Vagina (tissue), 2 donors: ENCODE measurements at regions not wholly inside any gene's neighbourhood (a gene's known extent, or its start where the extent isn't known, plus 50 kb on each side); places are given as distances from the start of the nearest gene placed in this dataset.

Experiments
- DNase-seq, 2 donors: peaks; one replicate each; pipeline ENCODE4 v3.0.0-alpha.2; 2017; ENCODE audit errors: extremely low spot score in 2 of 2
- H3K27ac ChIP-seq: fragments of 200-600 bp; sonication (generic); one replicate; pipeline ENCODE4 v1.5.1; 2019
- H3K27me3 ChIP-seq: fragments of 200-600 bp; sonication (generic); one replicate; pipeline ENCODE4 v1.5.1; 2019
- H3K36me3 ChIP-seq, 2 donors: fragments of 200-600 bp; sonication (generic); one replicate each; pipeline ENCODE4 v1.5.1; 2017 to 2019
- H3K4me1 ChIP-seq: fragments of 200-600 bp; sonication (generic); one replicate; pipeline ENCODE4 v1.5.1; 2019
- H3K4me3 ChIP-seq, 2 donors: fragments of 200-600 bp; sonication (generic); 1 replicate in 1 of 2; 2 replicates in 1 of 2; pipeline ENCODE4 v1.5.1; 2016 to 2019
- H3K9me3 ChIP-seq: fragments of 200-600 bp; sonication (generic); one replicate; pipeline ENCODE4 v1.5.1; 2019
- POLR2A ChIP-seq, 2 donors: fragments of 450-650 bp; IDR thresholded peaks; one replicate each; pipeline ENCODE4 v1.6.1; 2017; ENCODE audit warnings: antibody characterized with exemption in 2 of 2, mild to moderate bottlenecking in 2 of 2, moderate library complexity in 2 of 2
- POLR2AphosphoS5 ChIP-seq, 2 donors: sonication (generic); formaldehyde crosslinking; IDR thresholded peaks; one replicate each; pipeline ENCODE4 v1.9.0; 2017; ENCODE audit warnings: antibody characterized with exemption in 2 of 2, mild to moderate bottlenecking in 2 of 2, low read depth in 1 of 2; ENCODE audit not compliant: insufficient read depth in 1 of 2
- intact Hi-C: fragments of 100-400 bp; cut with DNase I; formaldehyde crosslinking; loops from one replicate; pipeline ENCODE4 v1.15.1; 2023
- TF ChIP-seq, protein P1 (sequence below), 3 experiments: fragments of 450-650 bp in 2 of 3; fragments of 200-600 bp in 1 of 3; sonication (generic) in 1 of 3; IDR thresholded peaks; one replicate each; pipeline ENCODE4 v1.5.1; 2017 to 2019; ENCODE audit warnings: antibody characterized with exemption in 3 of 3, mild to moderate bottlenecking in 2 of 3, moderate library complexity in 2 of 3

DNA sequence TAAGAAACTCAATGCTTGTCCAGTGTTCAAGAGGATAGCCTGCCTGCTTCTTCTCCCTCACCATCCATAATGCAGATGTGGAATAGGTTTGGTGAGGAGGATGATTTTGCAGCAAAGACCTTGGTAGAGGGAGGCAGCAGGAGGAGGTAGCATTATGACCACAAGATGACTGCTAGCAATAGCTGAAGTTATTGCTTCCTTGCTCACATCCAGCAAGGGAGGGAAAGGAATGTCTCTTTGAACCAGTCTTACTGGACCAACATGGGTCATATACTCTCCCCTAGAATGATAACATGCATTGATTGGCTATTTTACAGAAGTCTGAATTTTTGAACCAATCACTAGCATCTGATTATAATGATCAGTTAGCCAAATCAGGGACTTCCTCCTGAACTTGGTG is 607.6 kb downstream of the EBF1 start:
- H3K36me3 ChIP-seq = no peaks in the 10 kb centered on the region
- H3K9me3 ChIP-seq = no peaks in the 10 kb centered on the region
- no peak for DNase-seq
- H3K4me1 ChIP-seq = peaks cover 11% of the 10 kb centered on the region
- no peak overlapping the region for H3K4me3 ChIP-seq
- no peaks in the 10 kb centered on the region for H3K27me3 ChIP-seq
- intact Hi-C loops = no loop called here
- no peak overlapping the region for H3K27ac ChIP-seq
- TF ChIP-seq POLR2AphosphoS5 (IDR thresholded peaks at IDR 0.05; ENCODE audit: insufficient read depth in 1 of 2, low read depth in 1 of 2) = no peak
- no peak for TF ChIP-seq POLR2A (IDR thresholded peaks at IDR 0.05)
- TF ChIP-seq, protein P1, sequence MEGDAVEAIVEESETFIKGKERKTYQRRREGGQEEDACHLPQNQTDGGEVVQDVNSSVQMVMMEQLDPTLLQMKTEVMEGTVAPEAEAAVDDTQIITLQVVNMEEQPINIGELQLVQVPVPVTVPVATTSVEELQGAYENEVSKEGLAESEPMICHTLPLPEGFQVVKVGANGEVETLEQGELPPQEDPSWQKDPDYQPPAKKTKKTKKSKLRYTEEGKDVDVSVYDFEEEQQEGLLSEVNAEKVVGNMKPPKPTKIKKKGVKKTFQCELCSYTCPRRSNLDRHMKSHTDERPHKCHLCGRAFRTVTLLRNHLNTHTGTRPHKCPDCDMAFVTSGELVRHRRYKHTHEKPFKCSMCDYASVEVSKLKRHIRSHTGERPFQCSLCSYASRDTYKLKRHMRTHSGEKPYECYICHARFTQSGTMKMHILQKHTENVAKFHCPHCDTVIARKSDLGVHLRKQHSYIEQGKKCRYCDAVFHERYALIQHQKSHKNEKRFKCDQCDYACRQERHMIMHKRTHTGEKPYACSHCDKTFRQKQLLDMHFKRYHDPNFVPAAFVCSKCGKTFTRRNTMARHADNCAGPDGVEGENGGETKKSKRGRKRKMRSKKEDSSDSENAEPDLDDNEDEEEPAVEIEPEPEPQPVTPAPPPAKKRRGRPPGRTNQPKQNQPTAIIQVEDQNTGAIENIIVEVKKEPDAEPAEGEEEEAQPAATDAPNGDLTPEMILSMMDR (IDR thresholded peaks at IDR 0.05) = no peak

DNA sequence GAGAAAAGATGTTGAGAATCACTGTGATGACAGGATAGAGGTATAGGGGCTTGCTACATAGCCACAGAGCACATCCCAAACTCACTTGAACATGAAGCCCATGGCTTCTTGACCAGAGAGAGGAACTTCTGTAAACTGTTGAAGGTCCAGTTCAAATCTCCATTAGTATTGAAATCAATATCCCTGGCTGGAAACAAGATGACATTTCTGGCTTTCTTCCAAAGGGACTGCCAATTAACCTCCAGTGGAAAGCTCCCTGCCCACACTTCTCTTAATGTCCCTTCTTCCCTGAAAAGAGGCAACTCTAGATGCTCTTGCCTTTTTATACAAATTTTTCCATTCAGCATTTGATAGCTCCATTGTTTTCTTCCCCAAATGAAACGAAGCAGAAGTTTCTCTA is 612.1 kb downstream of the EBF1 start:
- H3K4me3 ChIP-seq = no peak overlapping the region
- DNase-seq = no peak
- TF ChIP-seq POLR2AphosphoS5 (IDR thresholded peaks at IDR 0.05; ENCODE audit: insufficient read depth in 1 of 2, low read depth in 1 of 2) = no peak
- TF ChIP-seq POLR2A (IDR thresholded peaks at IDR 0.05) = no peak
- no peaks in the 10 kb centered on the region for H3K9me3 ChIP-seq
- intact Hi-C loops = no loop called here
- peaks cover 40% of the 10 kb centered on the region for H3K4me1 ChIP-seq
- no peaks in the 10 kb centered on the region for H3K27me3 ChIP-seq
- no peak overlapping the region for H3K27ac ChIP-seq
- H3K36me3 ChIP-seq = no peaks in the 10 kb centered on the region

DNA sequence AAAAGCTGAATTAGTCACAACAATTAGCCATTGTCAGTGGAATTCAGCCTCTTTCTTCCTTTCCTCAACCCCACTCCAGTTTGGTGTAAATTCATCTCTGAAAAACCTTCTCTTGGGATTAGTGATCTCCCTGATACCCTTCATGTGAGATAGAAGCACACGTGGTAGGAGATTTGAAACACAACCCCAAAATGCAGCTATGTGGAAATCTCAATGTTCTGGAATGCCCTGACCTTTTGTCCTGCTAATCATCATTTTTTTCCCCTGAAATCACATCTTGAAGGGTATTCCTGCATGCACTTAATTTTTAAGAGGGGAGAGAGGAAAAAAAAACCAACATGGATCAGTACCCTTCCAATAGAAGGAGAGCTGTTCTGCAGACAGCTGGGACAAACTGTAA is 612.6 kb downstream of the EBF1 start:
- Histone ChIP-seq H3K9me3 (no peaks in the 10 kb centered on the region), H3K27ac (no peak overlapping the region), H3K4me1 (peaks cover 45% of the 10 kb centered on the region), H3K36me3 (no peaks in the 10 kb centered on the region), H3K4me3 (no peak overlapping the region), H3K27me3 (no peaks in the 10 kb centered on the region)
- DNase-seq = no peak
- TF ChIP-seq POLR2A (IDR thresholded peaks at IDR 0.05) = no peak
- no peak for TF ChIP-seq POLR2AphosphoS5 (IDR thresholded peaks at IDR 0.05; ENCODE audit: insufficient read depth in 1 of 2, low read depth in 1 of 2)
- TF ChIP-seq, protein P1 (IDR thresholded peaks at IDR 0.05) = no peak
- intact Hi-C loops = no loop called here

DNA sequence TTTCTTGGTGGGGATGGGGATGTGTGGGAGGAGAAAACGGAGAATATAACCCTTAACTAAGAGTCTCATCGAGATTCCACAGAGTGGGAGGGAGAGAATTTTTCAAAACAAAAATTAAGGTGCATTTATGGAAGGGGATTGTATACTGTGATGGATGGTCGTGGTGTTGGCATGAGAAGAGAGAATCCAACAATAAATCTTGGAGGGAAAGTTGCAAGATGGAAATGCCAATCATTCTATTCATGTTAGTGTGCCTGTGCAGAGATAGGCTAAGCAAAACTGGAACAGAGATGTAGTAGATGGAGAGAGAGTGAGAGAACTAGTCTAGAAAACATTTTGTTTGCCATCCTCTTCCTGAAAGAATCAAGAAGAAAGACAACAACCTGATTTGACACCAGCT is 613.1 kb downstream of the EBF1 start:
- Histone ChIP-seq H3K27me3 (no peaks in the 10 kb centered on the region), H3K36me3 (no peaks in the 10 kb centered on the region), H3K4me1 (peaks cover 46% of the 10 kb centered on the region), H3K9me3 (no peaks in the 10 kb centered on the region), H3K27ac (no peak overlapping the region), H3K4me3 (no peak overlapping the region)
- TF ChIP-seq, protein P1 (IDR thresholded peaks at IDR 0.05) = no peak
- no peak for TF ChIP-seq POLR2AphosphoS5 (IDR thresholded peaks at IDR 0.05; ENCODE audit: insufficient read depth in 1 of 2, low read depth in 1 of 2)
- no peak for TF ChIP-seq POLR2A (IDR thresholded peaks at IDR 0.05)
- intact Hi-C loops = no loop called here
- DNase-seq = no peak

DNA sequence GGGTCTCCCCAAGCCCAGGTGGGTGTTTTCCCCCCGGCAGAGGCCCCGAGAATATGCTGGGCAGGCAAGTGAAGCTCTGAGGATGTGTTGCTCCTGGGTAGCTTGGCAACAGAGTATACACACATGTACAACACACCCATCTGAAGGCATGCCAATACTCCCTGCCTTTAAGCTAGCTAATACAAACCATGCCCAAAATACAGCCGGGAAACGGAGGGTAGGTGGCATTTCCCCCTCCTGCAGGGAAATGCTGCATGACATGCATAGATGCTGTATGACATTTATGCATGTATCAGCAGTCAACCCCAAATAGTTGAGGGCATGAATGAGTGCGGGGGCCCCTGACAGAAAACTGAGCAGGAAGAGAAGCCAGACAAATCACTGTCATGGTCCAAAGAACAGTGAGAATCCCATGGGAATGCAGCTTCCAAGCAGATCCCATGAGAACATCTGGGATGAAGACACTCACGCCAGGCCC is 614.1 kb downstream of the EBF1 start:
- no peak for DNase-seq
- intact Hi-C loops = no loop called here
- TF ChIP-seq, protein P1 (IDR thresholded peaks at IDR 0.05) = no peak
- TF ChIP-seq POLR2A (IDR thresholded peaks at IDR 0.05) (no peak), POLR2AphosphoS5 (IDR thresholded peaks at IDR 0.05; ENCODE audit: insufficient read depth in 1 of 2, low read depth in 1 of 2) (no peak)
- no peaks in the 10 kb centered on the region for H3K36me3 ChIP-seq
- no peaks in the 10 kb centered on the region for H3K27me3 ChIP-seq
- no peak overlapping the region for H3K4me3 ChIP-seq
- no peaks in the 10 kb centered on the region for H3K9me3 ChIP-seq
- H3K27ac ChIP-seq = peak overlapping the region; percentile 20
- peaks cover 46% of the 10 kb centered on the region for H3K4me1 ChIP-seq
